GM18861 (cell line): ENCODE measurements at regions not wholly inside any gene's neighbourhood (a gene's known extent, or its start where the extent isn't known, plus 50 kb on each side); places are given as distances from the start of the nearest gene placed in this dataset.

Source experiments
- ATAC-seq: cut with Tn5 transposase; IDR thresholded peaks from one replicate; pipeline ENCODE4 v1.9.1; 2021; ENCODE audit not compliant: unreplicated experiment

- no peak for ATAC-seq
Measured at GRCh38 chr4:100970414-100970813, 376.9 kb downstream of the PPP3CA start.

DNA sequence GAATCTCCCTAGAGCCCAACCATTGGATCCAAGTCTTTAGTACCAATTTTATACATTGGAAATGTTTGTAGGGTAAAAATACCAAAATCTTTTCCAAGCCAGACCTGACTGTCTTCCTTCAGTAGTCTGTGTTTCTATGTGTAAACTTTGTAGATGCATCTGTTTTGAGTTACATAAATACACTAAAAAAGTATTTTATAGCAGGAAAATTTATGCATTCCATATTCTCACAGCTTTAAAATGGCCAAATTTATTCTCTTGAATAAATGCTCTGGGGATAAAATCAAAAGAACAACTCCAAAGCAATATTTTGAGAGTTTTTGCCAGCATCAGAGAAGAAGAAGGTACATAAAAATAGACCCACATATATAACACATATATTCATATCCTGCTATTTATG is 377.4 kb downstream of the PPP3CA start:
- ATAC-seq: no peak

GRCh38 chr4:100968046-100968445 is 379.3 kb downstream of the PPP3CA start:
- ATAC-seq: no peak

DNA sequence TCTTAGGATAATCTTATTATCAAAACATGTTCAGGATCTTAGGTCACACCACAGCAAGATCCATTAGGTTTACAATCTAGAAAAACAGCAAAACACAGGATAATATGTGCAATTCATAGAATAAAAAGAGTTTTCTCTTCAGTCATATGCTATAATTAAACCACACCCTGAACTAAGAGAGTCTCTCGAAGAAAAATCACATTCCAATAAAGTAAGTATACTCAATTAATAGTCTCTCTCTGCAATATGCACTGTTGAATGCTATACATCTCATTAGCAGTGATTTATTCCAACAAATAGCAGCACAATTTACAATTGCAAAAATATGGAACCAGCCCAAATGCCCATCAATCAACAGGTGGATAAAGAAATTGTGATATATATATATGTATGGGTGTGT is 383.7 kb downstream of the PPP3CA start:
- no peak for ATAC-seq

- no peak for ATAC-seq
Measured at GRCh38 chr4:100962698-100963097, 384.6 kb downstream of the PPP3CA start.

GRCh38 chr4:100960232-100960631 is 387.1 kb downstream of the PPP3CA start:
- no peak for ATAC-seq

DNA sequence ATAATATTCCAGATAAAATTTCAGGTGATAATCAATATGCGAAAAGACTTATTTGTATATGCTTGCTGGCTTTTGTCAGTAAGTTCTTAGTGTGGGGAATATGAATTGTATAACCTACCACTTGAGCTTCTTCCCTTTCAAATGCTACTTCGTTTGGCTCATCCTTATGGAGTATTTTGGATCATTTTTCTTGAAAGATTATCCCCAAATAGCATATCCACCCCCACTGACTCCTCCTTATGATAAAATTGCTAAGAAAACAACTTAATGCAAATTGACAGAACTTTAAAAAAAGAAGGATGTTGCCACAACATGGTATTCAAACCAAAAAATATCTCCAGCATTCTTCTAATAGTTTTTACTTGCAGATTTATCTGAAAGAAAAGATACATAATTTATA is 393.3 kb downstream of the PPP3CA start:
- ATAC-seq: no peak

DNA sequence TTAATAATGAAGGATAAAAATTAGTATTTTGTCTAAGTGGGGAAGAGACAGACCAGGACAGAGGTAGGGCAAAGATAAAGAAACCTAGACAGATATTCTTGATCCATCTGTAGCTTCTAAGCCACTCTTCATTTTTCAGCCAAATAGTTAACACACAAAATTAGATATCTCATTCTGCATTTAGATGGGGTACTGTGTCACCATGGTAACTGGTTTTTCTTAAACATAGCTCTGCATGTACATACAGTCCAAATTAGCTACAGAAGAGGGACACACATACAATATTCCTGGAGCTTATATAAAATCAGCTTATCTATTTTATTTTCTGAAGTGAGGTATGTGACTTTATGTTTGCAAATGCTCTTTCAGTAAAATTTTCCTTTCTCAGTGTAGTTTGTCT is 393.7 kb downstream of the PPP3CA start:
- ATAC-seq: no peak

DNA sequence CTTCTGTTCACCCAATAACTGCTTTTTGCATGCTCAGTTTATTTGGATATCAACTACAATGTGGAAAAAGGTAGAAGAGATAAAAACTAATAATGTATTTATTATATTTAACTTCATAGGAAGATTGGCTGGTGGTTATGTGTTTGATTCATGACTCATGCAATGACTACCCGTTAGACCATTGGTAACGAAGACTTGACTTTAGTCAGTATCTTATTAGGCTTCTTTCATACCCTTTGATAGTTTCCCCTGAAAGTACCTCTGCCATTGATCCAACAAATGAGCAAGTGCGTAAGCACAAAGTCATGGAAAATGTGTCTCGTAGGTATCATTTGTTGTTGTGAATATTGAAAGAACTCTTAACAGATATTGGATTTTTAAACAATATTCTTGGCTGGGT is 394.7 kb downstream of the PPP3CA start:
- ATAC-seq: no peak

- ATAC-seq: no peak
Measured at GRCh38 chr4:100949350-100949935, 397.9 kb downstream of the PPP3CA start.

GRCh38 chr4:100948911-100949310 is 398.4 kb downstream of the PPP3CA start:
- no peak for ATAC-seq

GRCh38 chr4:100945789-100946188 is 401.5 kb downstream of the PPP3CA start:
- ATAC-seq: no peak

DNA sequence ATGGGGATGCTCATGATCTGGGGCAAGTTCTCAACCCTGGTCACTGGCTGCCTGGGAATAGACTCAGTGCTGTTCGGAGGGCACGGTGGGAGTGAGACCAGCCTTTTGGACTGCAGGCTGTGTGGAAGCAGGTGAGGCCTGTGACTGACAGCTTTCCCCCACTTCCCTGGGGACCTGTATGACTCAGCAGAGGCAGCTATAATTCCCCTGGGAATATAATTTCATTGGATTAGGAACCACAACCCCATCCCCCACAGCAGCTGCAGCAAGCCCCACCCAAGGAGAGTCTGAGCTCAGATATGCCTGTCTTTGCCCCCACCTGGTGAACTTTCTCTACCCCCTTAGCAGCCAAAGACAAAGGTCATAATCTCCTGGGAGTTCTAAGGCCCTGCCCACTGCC is 408.6 kb downstream of the PPP3CA start:
- ATAC-seq: no peak

DNA sequence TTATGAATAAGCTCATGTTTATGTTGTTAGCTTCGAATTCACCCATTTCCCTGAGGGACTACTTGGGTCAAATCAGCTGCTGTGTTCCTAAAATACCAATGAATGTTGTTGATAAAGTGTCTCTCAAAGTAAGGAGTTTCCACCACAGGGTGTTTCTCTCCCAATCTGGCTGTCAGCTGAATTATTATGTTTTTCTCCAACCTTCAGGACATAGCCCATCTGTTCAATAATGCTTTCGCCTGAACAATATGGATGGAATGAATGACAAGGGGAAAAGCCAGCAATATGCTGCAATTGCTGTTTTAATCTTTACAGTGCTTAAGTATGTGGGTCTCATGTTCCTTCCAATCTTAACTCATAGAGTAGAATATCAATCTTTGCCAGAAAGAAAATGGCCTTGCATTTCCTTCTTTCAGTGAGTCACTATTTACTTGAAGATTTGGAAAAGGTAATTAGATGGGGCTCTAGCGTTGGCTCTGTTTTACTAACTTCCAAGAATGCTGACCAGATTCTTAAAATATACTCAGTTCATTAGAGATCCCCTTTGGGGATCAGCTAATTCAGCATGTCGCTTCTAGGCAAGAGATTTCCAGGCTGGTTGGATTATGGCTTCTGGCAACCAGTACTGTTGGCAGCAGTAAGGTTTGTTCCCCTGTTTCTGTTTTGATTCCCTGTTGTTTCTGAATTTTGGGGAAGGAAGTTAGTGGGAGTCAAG is 410.5 kb downstream of the PPP3CA start:
- no peak for ATAC-seq

DNA sequence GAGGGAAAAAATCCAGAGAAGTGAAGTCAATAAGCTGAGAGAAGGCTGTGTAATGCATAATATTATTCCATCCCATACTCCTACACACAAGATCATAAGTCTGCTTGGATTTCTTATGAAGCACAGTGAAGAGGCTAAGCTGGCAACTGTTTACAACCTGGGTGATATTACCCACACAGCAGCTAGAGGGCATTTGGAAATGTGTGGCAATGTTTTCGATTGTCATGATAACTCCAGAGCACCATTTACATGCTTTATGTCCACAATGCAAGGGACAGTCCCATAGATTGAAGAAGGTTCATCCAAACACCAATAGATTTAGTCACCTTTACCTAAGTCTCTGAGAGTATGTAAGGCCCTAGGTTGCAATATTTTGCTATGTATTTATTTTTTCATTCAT is 412.2 kb downstream of the PPP3CA start:
- peak; percentile 77 for ATAC-seq

- no peak for ATAC-seq
Measured at GRCh38 chr4:100933628-100934027, 413.7 kb downstream of the PPP3CA start.

GRCh38 chr4:100929758-100930157 is 411.9 kb upstream of the EMCN start:
- no peak for ATAC-seq

DNA sequence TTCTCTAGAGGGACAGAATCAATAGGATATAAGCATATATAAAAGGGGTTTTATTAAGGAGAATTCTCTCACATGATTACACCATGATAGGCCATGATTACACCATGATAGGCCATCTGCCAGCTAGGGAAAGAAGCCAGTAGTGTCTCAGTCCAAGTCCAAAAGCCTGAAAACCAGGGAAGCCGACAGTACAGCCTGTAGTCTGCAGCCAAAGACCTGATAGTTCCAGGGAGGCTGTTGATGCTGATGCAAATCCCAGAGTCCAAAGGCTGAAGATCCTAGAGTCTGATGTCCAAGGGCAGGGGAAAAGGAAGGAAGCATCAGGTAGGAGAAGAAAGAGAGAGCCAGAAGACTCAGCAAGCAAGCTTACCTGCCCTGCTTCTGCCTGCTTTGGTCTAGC is 411.3 kb upstream of the EMCN start:
- ATAC-seq: no peak

DNA sequence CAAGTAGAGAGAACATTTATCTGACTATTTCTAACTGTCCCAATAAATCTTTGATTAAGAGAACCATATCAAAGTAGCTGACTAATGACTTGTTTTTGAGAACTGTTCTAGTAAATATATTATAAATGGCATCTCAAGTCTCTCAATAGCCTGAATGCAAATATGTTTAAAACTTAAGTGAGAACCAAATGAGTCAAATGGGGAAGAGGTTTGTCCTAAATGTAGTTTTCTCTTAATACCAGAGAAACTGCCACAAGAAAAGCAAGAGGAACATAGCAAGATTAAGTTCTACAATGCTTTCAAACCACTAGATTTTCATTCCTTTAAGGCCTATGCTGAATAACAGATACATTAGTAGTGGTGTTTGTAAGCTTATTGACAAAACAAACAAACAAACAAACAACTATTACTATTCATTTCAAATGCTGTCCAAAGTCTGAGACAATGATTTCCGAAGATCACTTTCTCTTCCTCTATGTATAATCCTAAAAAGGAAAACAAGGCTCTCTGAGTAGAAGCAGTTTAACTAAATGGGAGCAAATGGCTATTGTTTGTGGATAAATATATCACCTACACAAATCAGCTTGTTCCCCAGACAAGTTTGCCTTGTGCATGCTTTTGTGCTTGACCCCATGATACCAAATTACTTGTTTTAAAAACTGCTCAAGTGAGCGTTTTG is 408.4 kb upstream of the EMCN start:
- peak; percentile 66 for ATAC-seq

- no peak for ATAC-seq
Measured at GRCh38 chr4:100913685-100914084, 395.9 kb upstream of the EMCN start.

DNA sequence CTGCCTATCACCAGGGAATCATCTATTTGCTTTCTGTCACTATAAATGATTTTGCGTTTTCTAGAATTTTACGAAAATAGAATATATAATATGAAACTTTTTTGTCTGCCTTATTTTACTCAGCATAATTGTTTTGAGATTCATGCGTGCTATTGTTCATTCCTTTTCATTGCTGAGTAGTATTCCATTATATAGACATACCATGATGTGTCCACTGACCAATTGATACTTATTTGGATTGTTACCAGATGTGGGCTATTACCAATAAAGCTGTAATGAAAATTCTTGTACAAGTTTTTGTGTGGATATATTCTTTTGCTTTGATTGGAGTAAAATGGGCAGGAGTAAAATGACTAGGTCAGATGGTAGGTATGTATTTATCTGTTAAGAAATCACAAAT is 390.7 kb upstream of the EMCN start:
- ATAC-seq: no peak
